ENCODE measurements at regions not wholly inside any gene's neighbourhood (a gene's known extent, or its start where the extent isn't known, plus 50 kb on each side); places are given as distances from the start of the nearest gene placed in this dataset.

DNA sequence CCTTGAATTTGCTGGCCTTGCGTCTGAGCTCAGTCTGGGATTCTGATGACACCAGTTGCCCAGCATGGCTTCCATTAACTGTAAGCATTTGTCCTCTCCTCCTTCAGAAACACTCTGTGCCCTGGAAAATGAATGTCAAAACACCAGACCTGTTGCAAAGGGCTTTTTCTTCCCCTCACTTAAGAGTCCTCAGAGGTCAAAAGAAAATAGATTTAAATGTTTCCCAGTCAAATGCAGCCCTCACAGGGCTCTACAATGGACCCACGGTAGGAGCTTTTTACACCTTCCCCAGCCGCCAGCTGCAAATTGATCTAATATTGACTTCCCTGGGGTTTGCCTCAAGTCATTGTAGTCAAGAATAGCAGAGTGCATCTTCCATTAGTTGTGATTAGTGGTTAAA, 332.2 kb downstream of the INSC start:
- Histone ChIP-seq H3K36me3 (no peaks in the 10 kb centered on the region), H3K9ac (ENCODE audit: low read depth in 2 of 2, low read length in 2 of 2) (no peak overlapping the region), H3K4me3 (no peak overlapping the region), H3K4me1 (no peaks in the 10 kb centered on the region), H3K9me3 (no peaks in the 10 kb centered on the region), H3K27ac (no peak overlapping the region), H3K27me3 (no peaks in the 10 kb centered on the region)
- intact Hi-C loops (cut with DNase I): no loop called here
- TF ChIP-seq, protein P1, sequence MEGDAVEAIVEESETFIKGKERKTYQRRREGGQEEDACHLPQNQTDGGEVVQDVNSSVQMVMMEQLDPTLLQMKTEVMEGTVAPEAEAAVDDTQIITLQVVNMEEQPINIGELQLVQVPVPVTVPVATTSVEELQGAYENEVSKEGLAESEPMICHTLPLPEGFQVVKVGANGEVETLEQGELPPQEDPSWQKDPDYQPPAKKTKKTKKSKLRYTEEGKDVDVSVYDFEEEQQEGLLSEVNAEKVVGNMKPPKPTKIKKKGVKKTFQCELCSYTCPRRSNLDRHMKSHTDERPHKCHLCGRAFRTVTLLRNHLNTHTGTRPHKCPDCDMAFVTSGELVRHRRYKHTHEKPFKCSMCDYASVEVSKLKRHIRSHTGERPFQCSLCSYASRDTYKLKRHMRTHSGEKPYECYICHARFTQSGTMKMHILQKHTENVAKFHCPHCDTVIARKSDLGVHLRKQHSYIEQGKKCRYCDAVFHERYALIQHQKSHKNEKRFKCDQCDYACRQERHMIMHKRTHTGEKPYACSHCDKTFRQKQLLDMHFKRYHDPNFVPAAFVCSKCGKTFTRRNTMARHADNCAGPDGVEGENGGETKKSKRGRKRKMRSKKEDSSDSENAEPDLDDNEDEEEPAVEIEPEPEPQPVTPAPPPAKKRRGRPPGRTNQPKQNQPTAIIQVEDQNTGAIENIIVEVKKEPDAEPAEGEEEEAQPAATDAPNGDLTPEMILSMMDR (IDR thresholded peaks at IDR 0.05): no peak
- DNase-seq: no peak

DNA sequence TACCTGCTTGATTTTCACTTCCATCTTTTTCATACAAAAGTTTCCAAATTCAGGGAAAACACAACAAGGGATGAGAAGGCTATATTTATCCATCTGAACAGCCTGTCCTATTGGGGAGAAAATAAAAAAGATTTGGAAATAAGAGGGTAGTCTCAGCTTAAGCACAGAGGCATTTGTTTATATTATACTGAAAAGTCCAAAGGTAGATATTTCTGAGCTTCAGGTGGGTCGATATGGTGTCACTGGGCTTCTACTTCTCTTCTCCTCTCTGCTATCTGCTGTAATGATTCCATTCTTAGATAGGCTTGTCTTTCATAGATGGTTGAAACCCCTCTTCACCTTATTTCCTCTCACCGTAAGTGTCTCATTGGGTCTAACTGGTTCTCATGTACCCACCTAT, 337.0 kb downstream of the INSC start:
- H3K4me1 ChIP-seq: no peaks in the 10 kb centered on the region
- TF ChIP-seq, protein P1 (IDR thresholded peaks at IDR 0.05): no peak
- DNase-seq: no peak
- H3K36me3 ChIP-seq: no peaks in the 10 kb centered on the region
- no peak overlapping the region for H3K4me3 ChIP-seq
- H3K27ac ChIP-seq: no peak overlapping the region
- no peaks in the 10 kb centered on the region for H3K27me3 ChIP-seq
- H3K9ac ChIP-seq (ENCODE audit: low read depth in 2 of 2, low read length in 2 of 2): no peak overlapping the region
- intact Hi-C loops (cut with DNase I): no loop called here
- H3K9me3 ChIP-seq: no peaks in the 10 kb centered on the region

- intact Hi-C loops (cut with DNase I): no loop called here
- Histone ChIP-seq H3K9me3 (no peaks in the 10 kb centered on the region), H3K4me1 (no peaks in the 10 kb centered on the region), H3K9ac (ENCODE audit: low read depth in 2 of 2, low read length in 2 of 2) (no peak overlapping the region), H3K4me3 (no peak overlapping the region), H3K27me3 (no peaks in the 10 kb centered on the region), H3K36me3 (no peaks in the 10 kb centered on the region), H3K27ac (no peak overlapping the region)
- DNase-seq: no peak
- TF ChIP-seq, protein P1 (IDR thresholded peaks at IDR 0.05): no peak
Measured at GRCh38 chr11:15453211-15453765, 338.6 kb downstream of the INSC start.

GRCh38 chr11:15468466-15468865, 353.7 kb downstream of the INSC start:
- no peak overlapping the region for H3K4me3 ChIP-seq
- H3K9ac ChIP-seq (ENCODE audit: low read depth in 2 of 2, low read length in 2 of 2): no peak overlapping the region
- no peaks in the 10 kb centered on the region for H3K36me3 ChIP-seq
- intact Hi-C loops (cut with DNase I): no loop called here
- H3K27me3 ChIP-seq: no peaks in the 10 kb centered on the region
- H3K9me3 ChIP-seq: no peaks in the 10 kb centered on the region
- no peak overlapping the region for H3K27ac ChIP-seq
- no peak for DNase-seq
- no peaks in the 10 kb centered on the region for H3K4me1 ChIP-seq
- TF ChIP-seq, protein P1 (IDR thresholded peaks at IDR 0.05): no peak

DNA sequence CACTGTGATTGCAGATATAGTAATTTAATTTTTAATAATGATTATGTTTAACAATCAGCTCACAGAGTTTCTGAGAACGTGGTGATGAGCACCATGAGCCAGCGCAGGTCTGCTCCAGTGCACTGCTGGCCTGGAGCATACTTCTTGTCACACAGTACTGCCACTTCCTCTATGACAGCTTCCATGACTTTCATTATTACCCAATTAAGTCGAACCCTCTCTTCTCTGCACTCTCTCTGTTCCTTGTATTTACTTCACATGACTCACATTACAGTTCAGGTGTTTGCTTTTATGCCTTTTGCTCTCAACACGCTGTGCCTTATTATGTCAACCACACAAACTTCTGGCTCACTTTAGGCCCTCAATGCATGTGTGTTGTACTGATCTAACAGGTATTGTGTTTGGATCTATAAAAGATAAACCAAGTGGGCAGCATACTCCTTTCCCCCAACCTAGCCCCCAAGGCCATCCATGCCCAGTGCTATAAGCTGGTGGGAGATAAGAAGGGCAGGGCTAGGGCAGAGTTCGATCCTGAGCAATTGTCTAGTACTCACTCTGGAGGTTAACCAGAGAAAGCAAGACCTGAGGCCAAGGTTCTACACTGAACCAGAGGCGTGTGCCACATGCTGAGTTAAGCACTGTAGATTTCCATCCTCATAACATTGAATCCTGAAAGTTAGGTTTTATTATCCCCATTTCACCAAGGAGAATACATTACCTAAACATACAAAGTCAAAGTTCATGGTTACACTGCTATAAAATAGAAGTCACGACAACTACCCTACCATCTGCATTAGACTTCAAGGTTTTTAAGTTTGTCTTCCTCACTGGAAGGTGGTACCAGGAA, 356.5 kb downstream of the INSC start:
- peak; percentile 59 for DNase-seq
- Histone ChIP-seq H3K36me3 (no peaks in the 10 kb centered on the region), H3K4me3 (no peak overlapping the region), H3K9ac (ENCODE audit: low read depth in 2 of 2, low read length in 2 of 2) (no peak overlapping the region), H3K27me3 (no peaks in the 10 kb centered on the region), H3K27ac (peak overlapping the region; percentile 62), H3K9me3 (no peaks in the 10 kb centered on the region), H3K4me1 (no peaks in the 10 kb centered on the region)
- intact Hi-C loops (cut with DNase I): no loop called here
- TF ChIP-seq, protein P1 (IDR thresholded peaks at IDR 0.05): no peak
